ENCODE measurements at regions not wholly inside any gene's neighbourhood (a gene's known extent, or its start where the extent isn't known, plus 50 kb on each side); places are given as distances from the start of the nearest gene placed in this dataset.
"Not testable (repeated sequence)": the region's sequence is repeated elsewhere in the genome, so short reads cannot be mapped to it uniquely, and the experiment has no call there.

- no peak for DNase-seq (ENCODE audit: low read depth)
Measured at GRCh38 chr7:41578700-41579099, 124.2 kb downstream of the INHBA start.

GRCh38 chr7:41576166-41576565, 126.7 kb downstream of the INHBA start:
- no peak for DNase-seq (ENCODE audit: low read depth)

- DNase-seq (ENCODE audit: low read depth) = peak; percentile 40
Measured at GRCh38 chr7:41574377-41574776, 128.5 kb downstream of the INHBA start.

- no peak for DNase-seq (ENCODE audit: low read depth)
Measured at GRCh38 chr7:41573862-41574261, 129.0 kb downstream of the INHBA start.

GRCh38 chr7:41573443-41573842, 129.4 kb downstream of the INHBA start:
- DNase-seq (ENCODE audit: low read depth) = no peak

GRCh38 chr7:41573015-41573414, 129.9 kb downstream of the INHBA start:
- DNase-seq (ENCODE audit: low read depth) = no peak

- no peak for DNase-seq (ENCODE audit: low read depth)
Measured at GRCh38 chr7:41571573-41571972, 131.3 kb downstream of the INHBA start.

- no peak for DNase-seq (ENCODE audit: low read depth)
Measured at GRCh38 chr7:41570766-41571165, 132.1 kb downstream of the INHBA start.

- DNase-seq (ENCODE audit: low read depth) = no peak
Measured at GRCh38 chr7:41568135-41568534, 134.8 kb downstream of the INHBA start.

- no peak for DNase-seq (ENCODE audit: low read depth)
Measured at GRCh38 chr7:41567731-41568114, 135.2 kb downstream of the INHBA start.

GRCh38 chr7:41567031-41567730, 135.7 kb downstream of the INHBA start:
- no peak for DNase-seq (ENCODE audit: low read depth)

GRCh38 chr7:41566581-41566980, 136.3 kb downstream of the INHBA start:
- no peak for DNase-seq (ENCODE audit: low read depth)

GRCh38 chr7:41565655-41566054, 137.2 kb downstream of the INHBA start:
- no peak for DNase-seq (ENCODE audit: low read depth)

GRCh38 chr7:41559426-41559825, 143.5 kb downstream of the INHBA start:
- no peak for DNase-seq (ENCODE audit: low read depth)

GRCh38 chr7:41554481-41554880, 148.4 kb downstream of the INHBA start:
- DNase-seq (ENCODE audit: low read depth) = no peak

GRCh38 chr7:41550046-41550445, 152.8 kb downstream of the INHBA start:
- DNase-seq (ENCODE audit: low read depth) = not testable (repeated sequence)

- DNase-seq (ENCODE audit: low read depth) = no peak
Measured at GRCh38 chr7:41544241-41544640, 158.6 kb downstream of the INHBA start.

- DNase-seq (ENCODE audit: low read depth) = no peak
Measured at GRCh38 chr7:41540601-41541000, 162.3 kb downstream of the INHBA start.

GRCh38 chr7:41538810-41539724, 163.8 kb downstream of the INHBA start:
- DNase-seq (ENCODE audit: low read depth) = no peak

- DNase-seq (ENCODE audit: low read depth) = no peak
Measured at GRCh38 chr7:41536873-41537665, 165.8 kb downstream of the INHBA start.

GRCh38 chr7:41536122-41536872, 166.6 kb downstream of the INHBA start:
- DNase-seq (ENCODE audit: low read depth) = no peak

- DNase-seq (ENCODE audit: low read depth) = no peak
Measured at GRCh38 chr7:41529831-41530230, 173.1 kb downstream of the INHBA start.
